ENCODE measurements at regions not wholly inside any gene's neighbourhood (a gene's known extent, or its start where the extent isn't known, plus 50 kb on each side); places are given as distances from the start of the nearest gene placed in this dataset.
A peak's percentile ranks its signal among the peaks of the same experiment; 100 is the strongest.
"Not testable (repeated sequence)": the region's sequence is repeated elsewhere in the genome, so short reads cannot be mapped to it uniquely, and the experiment has no call there.

DNA sequence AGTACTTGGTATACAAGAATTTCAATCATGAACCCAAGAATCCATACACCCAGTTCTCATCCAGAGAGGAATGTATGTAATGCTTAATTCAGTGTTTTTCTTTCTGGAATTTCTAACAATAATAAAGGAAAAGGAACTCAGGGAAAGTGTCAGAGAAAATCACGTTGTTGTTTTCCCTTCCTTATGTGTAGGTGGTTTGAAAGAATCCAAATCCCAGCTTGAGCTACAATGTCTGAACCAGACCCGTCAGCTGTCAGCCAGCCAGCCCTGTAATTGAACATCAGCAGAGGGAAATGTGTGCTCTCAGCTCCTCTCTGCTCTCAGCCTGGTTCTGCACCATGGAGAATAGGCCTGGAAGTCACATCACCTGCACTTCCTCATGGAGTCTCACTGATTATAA is 126.5 kb downstream of the TMEM30B start:
- no peak for DNase-seq

DNA sequence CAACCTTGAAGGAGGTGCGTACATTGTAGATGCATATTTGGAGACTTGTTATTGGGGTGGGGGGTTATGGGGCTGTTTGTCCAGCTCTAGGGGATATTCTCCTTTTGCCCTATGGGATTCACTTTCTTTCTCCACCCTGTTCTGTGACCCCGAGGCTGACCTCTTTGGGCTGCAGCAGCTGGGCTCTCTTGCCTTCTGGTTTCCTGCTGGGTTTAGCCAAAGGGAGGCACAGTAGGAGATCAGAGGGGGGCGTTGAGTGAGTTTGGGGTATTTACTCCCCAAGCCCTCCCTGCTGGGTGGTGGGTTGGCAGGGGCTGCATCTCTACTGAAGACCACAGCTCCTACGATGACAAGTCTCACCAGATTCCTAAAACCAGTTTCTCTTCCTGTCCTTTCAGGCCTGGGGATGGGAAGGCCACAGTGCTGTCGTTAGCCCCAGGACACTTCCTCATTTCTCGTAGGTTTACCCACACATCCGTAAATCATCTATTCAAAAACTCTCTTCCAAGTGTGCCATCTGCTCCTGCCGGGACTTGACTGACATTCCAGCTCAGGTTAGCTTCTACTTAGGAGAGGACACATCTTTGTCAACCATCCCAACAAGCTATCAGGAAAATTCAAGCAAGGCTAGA is 127.1 kb downstream of the TMEM30B start:
- no peak for DNase-seq

DNA sequence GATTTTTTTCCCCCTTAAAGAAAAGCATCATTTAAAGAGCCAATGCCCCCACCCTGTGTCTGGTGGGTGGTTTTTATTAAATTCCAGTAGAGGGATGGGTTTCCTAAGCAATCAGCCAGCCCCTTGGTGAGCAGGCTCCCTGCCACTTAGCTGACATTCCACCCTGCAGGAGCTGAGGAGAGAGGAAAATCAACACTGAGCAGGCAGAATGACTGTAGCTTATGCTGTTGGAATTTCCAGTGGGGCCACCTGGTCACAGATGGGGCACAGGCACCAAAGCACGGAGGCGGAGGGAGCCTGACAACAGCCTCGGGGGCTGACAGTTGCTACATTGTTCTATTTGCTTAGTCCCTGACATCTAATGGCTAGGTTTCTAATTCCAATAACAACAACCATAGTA is 127.7 kb downstream of the TMEM30B start:
- DNase-seq: peak; percentile 74

DNA sequence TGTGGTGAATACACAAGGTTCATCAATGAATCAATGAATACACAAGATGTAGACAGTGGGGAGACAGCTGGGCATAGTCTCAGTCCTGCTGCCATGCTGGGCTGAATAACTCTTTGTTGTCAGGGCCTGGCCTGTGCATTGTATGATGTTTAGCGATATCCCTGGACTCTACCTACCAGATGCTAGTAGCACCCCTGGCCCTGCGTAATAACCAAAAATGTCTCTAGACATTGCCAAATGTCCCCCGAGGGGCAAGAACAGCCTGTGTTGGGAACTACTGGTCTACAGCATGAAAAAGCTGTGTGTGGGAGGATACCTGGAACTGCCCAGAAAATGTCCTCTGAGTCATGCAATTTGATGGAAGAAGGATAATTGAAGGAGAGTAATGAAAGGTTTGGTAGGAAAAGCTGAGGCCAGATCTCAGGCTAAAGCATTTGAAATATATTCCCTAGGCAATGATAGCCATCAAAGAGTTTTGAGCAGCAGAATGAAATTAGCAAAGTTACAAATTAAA is 128.2 kb downstream of the TMEM30B start:
- no peak for DNase-seq

DNA sequence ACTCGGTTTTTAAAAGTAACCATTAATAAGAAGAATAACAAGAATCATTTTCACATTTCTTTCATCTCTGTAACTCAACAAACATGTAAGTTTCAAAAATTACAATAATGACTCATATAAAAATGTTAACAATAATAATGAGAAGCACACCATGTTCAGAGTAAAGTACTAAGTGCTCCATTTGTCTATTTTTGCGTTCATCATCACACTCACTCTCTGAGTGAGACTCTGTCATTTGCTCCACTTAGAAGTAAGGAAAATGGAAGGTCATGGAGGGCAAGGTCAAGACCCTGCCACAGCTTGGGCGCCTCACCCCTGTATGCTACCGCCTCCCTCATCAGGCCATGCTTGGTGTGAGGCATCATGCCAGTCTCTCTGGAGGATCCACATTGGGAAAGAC is 129.9 kb downstream of the TMEM30B start:
- no peak for DNase-seq

DNA sequence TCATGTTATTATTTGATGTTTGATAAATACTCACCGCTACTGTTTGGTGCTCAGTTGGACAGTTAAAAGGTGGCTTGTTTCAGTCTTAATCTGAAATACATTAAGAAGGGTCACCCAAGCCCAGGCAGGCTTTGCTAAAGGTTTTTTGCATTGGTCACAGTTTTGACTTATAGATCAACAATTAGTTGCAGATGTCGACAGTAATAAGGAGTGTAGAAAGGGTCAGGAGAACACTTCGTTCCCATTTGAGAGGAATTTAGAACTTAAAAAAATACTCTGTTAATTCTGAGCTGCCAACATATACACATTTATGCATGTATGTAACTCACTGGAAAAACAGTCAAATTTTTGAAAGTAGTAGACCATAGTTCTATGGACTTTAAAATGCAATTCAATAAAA is 130.3 kb downstream of the TMEM30B start:
- no peak for DNase-seq

DNA sequence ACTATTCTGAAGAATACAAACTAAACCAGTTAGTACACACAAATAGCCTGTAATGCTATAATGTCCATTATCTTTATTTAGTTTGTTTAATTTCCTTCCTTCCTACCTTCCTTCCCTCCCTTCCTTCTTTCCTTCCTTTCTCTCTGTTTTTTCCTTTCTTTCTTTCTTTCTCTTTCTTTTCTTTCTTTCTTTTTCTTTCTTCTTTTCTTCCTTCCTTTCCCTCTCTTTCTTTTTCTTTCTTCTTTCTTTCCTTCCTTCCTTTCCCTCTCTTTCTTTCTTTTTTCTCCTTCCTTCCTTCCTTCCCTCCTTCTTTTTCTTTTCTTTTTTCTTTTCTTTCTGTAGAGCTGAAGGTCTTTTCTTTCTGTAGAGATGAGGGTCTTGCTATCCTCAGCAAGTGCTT is 131.2 kb downstream of the TMEM30B start:
- DNase-seq: no peak

DNA sequence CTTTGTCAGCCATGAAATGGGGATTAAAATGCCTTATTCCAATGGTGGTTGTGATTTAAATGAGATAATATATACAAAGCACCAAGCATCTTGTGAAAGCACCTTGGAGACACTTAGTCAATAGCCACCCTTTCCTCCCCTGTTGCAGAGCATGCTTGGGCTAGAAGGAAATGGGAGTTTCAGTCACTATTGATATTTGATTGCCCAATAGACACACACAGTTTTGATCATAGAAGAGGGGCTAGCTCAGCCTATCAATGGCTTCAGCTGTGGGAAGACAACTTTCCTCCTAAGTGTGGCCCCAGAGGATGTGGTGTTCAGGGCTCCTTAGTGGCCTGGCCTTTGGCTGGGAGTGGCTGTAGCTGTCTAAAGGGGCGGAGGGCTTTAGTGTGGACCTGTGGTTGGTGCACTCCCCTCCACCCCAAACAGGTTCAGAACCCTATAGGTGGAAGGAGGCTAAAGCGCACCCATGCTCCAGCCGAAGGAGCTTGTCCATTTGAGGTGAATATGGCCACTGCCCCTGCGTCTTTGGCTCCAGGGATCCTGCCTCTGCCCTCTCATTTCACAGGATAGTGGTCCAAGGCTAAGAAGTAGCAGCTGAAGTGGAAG is 132.3 kb downstream of the TMEM30B start:
- no peak for DNase-seq

DNA sequence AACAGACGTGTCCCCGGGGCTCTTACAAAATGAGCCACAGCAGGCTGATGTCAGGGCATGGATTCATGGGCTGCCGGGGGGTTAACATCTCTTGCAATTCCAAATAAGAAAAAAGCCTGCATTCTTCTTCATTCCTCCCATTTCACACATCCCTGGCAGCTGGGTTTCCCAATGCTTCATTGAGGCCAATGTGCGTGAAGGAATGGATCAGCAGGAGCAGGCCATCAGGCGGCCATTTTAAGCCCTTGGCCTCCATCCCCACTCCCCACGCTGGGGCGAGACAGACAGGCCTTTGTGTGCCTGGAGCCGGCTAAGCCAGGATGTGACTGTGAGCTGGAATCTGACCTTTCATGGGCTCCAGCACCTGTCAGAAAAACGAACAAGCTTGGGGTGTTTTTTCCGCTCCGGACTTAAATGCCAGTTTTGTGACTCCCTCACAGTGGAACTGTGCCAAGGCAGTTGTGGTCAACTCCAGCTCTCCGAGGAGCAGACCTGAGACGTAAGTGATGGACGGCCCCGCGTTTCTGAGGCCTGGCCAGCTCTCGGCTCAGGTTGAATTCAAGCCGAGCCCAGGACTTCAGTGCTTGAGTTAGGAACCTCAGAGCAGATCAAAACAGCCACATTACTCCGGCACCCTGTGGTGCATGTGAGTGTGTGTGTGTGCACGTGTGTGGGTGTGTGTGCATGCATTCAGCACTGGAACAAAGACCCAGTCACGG is 133.1 kb downstream of the TMEM30B start:
- DNase-seq: peak; percentile 90

DNA sequence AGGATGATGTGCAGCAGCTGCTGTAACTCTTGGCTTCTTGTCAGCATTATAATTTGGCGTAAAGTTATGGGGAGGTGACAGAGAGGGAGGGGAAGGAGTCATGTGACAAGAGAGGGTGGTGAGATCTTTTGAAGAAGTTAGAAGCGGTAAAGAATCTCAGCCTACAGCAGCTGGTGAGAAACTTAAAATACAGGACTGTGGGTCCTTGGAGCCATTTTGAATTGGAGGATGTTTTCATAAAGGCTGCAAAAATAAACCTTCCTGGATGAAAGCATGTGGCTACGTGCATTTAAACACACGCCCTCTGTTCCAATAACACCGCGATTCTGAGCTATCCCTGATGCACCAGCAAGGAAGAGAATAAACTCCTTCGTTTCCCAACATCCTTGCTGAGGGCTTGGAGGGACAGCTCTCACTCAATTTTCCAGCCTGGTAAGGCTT is 133.7 kb downstream of the TMEM30B start:
- no peak for DNase-seq

DNA sequence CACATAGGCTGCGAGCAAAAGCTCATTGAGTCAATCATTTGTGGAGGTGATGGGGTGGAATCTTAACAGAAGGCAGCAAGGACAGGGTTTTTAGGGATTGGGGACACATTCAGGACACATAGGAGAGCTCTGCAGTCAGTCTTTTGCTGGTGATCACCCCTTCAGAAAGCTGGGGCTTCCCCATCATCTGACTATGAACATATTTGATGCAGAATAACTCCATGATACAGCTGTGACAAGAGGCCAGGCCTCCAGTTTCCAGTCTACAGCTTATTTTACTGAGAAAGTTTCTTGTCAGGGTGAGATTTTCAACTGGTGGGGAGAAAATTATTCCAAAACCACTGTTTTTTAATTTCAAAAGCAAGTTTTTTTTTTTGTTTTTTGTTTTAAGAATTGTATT is 134.2 kb downstream of the TMEM30B start:
- DNase-seq: no peak

DNA sequence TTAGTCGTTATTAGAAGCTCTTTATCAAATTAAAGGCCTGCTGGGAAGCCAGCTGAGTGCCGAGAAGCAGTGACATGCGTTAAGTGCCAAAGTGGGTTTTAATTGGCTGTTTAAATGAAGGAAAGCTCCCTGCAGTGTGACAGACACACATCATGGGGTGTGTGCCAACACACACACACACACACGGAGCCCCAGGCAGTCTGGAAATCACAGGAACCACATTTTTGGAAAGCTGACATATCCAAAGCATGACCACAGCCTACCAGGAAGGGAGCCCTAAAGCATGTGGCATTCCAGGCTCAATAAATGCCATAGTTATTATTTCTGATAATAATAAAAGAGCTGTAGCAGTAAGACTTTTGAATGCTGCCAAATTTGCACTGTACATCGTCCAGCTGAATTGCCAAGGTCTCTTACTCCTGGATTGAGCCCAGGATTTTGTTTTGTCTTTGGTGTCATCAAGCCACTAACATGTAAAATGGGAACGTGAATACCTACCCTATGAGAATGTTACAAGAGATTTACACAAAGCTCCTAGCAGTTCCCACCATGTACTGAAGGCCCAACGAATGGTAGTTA is 135.1 kb downstream of the TMEM30B start:
- DNase-seq: peak; percentile 71

DNA sequence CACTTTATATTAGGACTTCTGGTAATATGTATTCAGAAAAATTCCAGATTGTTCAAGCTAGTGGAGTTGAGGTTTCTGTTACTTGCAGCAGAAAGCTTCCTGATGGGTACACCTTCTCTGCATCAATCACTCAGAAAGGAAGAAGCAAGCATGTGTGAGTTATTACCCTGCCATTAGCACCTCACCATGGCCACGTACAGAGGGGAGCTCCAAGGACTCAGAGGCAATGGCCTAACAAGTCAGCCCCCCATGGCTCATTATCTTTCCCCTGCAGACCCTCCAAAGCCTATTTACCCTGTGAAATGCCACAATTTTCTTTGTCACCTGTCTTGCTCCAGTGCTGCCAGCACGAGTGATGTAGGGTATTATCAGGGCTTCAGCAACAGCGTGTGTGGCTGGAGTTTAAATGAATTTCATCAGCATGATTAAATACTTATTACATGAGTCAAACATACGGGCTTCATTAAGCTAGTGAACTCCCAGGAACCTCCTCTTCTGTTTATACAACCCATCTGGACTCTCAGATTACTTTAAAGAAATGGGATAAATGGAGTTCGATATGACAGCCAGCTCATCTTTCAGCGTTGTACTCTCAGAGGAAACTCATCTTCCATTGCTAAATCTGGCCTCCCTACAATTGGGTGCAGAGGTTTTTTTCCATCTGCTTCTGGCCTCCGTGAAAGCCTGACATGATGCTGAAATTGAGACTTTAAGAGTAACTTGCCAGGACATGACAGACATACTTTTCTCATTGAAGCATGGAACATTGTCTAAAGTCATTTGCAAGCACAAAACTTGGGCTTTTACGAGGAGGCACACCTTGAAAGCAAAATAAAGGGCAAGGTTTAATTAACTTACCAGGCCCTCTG is 135.9 kb downstream of the TMEM30B start:
- peak; percentile 70 for DNase-seq

DNA sequence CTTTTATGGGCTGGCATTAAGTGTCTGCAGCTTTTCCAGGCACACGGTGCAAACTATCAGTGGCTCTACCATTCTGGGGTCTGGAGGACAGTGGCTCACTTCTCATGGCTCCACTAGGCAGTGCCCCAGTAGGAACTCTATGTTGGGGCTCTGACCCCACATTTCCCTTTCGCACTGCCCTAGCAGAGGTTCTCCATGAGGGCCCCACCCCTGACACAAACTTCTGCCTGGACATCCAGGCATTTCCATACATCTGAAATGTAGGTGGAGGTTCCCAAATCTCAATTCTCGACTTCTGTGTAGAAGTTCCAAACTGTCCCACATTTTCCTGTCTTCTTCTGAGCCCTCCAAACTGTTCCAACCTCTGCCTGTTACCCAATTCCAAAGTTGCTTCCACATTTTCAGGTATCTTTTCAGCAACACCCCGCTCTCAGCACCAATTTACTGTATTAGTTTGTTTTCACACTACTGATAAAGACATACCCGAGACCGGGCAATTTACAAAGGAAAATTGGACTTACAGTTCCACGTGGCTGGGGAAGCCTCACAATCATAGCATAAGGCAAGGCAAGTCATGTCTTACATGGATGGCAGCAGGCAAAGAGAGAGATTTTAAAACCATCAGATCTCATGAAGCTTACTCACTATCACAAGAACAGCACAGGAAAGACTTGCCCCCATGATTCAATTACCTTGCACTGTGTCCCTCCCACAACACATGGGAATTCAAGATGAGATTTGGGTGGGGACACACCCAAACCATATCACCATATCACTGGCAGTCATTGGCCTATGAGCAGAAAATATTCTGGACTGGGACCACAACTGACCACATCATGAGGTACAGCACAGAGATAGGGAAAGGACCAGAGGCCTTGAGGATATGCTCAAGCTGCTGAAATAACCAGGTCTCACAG is 136.8 kb downstream of the TMEM30B start:
- DNase-seq: not testable (repeated sequence)

DNA sequence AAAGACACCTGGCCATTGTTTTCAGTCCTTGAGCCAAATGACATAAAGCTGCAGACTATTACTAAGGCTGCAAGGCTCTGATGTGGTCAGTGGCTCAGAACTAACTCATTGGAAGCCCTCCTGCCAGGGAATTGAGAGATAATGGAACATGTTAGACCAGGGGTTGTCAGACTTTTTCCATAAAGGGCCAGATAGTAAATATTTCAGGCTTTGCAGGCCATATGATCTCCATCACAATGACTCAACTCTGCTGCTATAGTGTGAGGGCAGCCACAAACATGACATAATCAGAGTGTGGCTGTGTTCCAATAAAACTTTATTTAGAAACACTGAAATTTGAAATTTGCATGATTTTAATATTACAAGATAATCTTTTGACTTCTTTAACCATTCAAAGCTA is 140.3 kb downstream of the TMEM30B start:
- DNase-seq: no peak

DNA sequence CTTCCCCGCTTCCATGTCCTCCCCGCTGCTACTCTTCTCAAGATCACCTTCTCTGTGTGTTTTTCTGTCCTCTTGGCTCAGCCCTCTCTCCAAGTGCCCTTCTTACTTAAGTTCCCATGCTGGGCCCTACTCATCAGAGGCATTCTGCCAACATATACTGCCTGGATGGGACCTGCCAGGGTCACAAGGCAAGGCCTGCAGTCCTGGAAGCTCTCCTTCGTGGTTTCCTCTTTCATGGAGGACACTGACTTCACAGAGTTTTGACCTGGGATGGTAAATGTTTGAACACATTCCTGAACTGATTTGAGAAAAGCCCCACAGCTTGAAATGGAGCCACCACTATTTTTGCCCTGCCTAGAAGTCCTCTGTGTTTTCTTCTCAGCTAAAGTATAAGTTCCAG is 140.9 kb downstream of the TMEM30B start:
- no peak for DNase-seq

DNA sequence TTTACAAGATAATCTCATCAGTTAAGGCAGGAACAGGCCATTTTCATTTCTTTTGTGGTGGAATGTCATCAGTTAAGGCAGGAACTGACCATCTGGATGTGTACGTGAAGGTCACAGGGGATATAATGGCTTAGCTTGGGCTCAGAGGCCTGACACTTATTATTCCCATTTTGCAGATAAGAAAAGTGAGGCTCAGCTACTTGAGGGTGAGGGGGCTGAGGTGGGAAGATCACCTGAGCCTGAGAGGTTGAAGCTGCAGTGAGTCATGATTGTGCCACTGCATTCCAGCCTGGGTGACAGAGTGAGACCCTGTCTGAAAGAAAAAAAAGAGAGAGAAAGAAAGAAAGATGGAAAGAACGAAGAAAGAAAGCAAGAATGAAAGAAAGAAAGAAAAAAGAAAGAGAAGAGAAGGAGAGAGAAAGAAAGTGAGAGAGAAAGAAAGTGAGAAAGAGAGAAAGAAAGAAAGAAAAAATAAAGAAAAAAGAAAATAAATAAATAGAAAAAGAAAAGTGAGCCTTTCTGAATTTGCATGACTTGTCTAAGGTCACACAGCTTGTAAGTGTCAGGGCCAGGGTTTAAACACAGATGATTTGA is 142.0 kb downstream of the TMEM30B start:
- no peak for DNase-seq

DNA sequence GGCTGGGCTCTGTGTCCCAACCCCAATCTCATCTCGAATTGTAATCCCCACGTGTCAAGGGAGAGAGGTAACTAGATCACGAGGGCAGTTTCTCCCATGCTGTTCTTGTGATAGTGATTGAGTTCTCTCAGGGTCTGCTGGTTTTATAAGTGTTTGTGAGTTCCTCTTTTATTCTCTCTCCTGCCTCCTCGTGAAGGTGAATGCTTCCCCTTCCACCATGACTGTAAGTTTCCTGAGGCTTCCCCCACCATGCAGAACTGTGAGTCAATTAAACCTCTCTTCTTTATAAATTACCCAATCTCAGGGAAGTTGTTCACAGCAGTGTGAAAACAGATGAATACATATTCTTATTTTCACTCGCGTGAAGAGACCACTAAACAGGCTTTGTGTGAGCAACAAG is 148.2 kb downstream of the TMEM30B start:
- no peak for DNase-seq

DNA sequence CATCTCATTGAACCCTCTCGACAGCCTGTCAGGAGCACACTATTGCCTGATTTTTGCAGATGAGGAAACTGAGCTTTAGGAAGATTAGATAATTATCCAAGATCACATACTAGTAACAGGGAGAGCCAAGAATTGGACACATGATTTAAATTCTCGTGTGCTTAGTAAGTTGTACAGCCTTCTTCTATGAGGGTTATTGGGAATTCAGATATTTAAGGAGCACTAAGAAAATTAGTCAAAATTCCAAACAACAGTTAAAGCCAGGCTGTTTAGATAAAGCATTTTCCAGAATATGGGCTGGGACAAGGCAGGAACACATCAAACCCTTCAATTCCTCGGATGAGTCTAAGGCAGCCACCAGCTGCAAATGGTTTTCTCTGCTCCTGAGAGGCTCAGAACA is 148.8 kb downstream of the TMEM30B start:
- DNase-seq: no peak

DNA sequence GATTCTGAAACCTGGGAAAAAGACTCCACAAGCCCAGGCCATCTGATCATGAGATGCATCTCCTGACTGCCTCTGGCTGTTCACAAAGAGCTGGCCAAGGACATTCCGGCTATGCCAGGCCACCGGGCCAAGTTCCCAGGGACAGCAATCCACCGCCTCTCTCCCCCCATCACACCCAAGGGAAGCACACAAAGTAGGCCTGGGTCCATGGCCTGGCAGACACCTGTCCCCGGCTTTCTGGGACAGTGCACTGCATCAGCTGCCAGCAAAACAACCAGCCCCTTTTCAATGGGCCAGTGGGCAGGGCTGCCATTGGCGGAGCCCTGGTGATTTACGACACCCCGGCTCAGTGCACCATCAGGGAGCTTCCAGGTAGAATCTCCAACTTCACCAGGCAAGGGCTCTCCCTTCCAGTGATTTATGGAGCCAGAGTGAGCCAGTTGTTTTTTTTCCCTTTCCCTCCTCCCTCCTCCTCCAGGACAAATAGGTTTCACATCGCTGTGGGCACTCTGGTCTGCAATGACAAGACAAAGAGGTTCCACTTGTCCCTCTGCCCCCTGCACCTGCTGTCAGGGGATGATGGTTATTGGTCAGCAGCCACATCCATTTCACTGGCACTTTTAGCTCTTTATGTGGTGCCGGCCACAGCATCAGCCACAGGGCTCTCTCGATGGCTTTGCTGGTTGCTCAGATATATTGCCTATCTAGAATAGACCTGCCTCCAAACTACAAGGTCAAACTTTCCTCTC is 149.6 kb downstream of the SLC38A6 start:
- no peak for DNase-seq

All from left hindlimb (tissue), 1 donor.